Left lung (tissue), 4 donors: ENCODE measurements at regions not wholly inside any gene's neighbourhood (a gene's known extent, or its start where the extent isn't known, plus 50 kb on each side); places are given as distances from the start of the nearest gene placed in this dataset.
A peak's percentile ranks its signal among the peaks of the same experiment; 100 is the strongest.

Experiments used
- ATAC-seq: fragments of 200-7000 bp; cut with Tn5 transposase; one replicate; pipeline ENCODE4 v1.9.1; 2020; ENCODE audit warnings: moderate library complexity
- DNase-seq, 4 donors: peaks; one replicate each; pipeline ENCODE4 v3.0.0-alpha.2; 2013 to 2020
- H3K27ac ChIP-seq, 2 donors: fragments of 200-600 bp; sonication (generic) in 1 of 2; one replicate each; pipeline versions ENCODE4 v1.5.0 to v1.8.0; 2020 to 2021
- H3K27me3 ChIP-seq, 2 donors: fragments of 200-600 bp; sonication (generic) in 1 of 2; one replicate each; pipeline versions ENCODE4 v1.5.0 to v1.8.0; 2020 to 2021
- H3K36me3 ChIP-seq, 2 donors: fragments of 200-600 bp; sonication (generic) in 1 of 2; one replicate each; pipeline versions ENCODE4 v1.5.0 to v1.8.0; 2020 to 2021
- H3K4me1 ChIP-seq, 2 donors: fragments of 200-600 bp; one replicate each; pipeline ENCODE4 v1.8.0; 2021
- H3K4me3 ChIP-seq, 2 donors: fragments of 200-600 bp; sonication (generic) in 1 of 2; one replicate each; pipeline versions ENCODE4 v1.5.0 to v1.8.0; 2020 to 2021; ENCODE audit warnings: mild to moderate bottlenecking in 1 of 2
- H3K9me3 ChIP-seq, 2 donors: fragments of 200-600 bp; sonication (generic) in 1 of 2; one replicate each; pipeline versions ENCODE4 v1.5.0 to v1.8.0; 2020 to 2021
- CTCF ChIP-seq, 2 donors: fragments of 200-600 bp; sonication (generic) in 1 of 2; IDR thresholded peaks; one replicate each; pipeline versions ENCODE4 v1.5.0 to v1.8.0; 2021; ENCODE audit warnings: antibody characterized with exemption in 2 of 2
- intact Hi-C, 2 donors: fragments of 100-400 bp; cut with DNase I; formaldehyde crosslinking; loops; one replicate each; pipeline versions ENCODE4 v1.11.2 to v1.14.2; 2022
- donor health status: DM: no; HTN: yes; CAD: no.
- donor health status: DM: no; HTN: no; CAD: no.

- TF ChIP-seq CTCF (IDR thresholded peaks at IDR 0.05): no peak
- H3K27me3 ChIP-seq: no peaks in the 10 kb centered on the region
- intact Hi-C loops: no loop called here
- no peaks in the 10 kb centered on the region for H3K4me1 ChIP-seq
- no peak overlapping the region for H3K27ac ChIP-seq
- no peak overlapping the region for H3K4me3 ChIP-seq
- DNase-seq (no peak), ATAC-seq (no peak)
- H3K9me3 ChIP-seq: no peaks in the 10 kb centered on the region
- H3K36me3 ChIP-seq: no peaks in the 10 kb centered on the region
These were observed 90.6 kb upstream of the ST6GAL2 start for GRCh38 chr2:106976548-106976947.

- Histone ChIP-seq H3K27me3 (no peaks in the 10 kb centered on the region), H3K4me3 (no peak overlapping the region), H3K9me3 (no peaks in the 10 kb centered on the region), H3K36me3 (no peaks in the 10 kb centered on the region), H3K27ac (no peak overlapping the region), H3K4me1 (no peaks in the 10 kb centered on the region)
- TF ChIP-seq CTCF (IDR thresholded peaks at IDR 0.05): no peak
- ATAC-seq (no peak), DNase-seq (peak in 2 of 4 donors; percentile 52 to 69)
- intact Hi-C loops: no loop called here
These were observed 91.8 kb upstream of the ST6GAL2 start for GRCh38 chr2:106977717-106978116.

DNA sequence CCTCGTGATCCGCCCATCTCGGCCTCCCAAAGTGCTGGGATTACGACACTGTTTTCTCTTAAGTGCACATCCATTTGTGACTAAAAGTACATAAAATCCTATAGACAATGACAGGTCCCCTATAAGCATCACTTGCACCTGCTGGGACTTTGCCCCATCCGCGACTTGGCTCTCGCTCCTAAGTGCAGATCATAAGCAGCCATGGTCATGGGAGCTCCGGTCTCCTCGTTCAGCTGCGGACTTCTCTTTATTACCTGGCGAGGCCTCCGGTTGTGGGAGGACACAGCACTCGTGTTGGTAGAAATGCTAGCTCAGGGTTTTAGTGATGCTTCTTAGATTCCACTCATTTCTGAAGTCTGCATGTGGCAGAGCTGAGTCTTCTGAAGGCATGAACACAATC is 92.7 kb upstream of the ST6GAL2 start:
- no peak for ATAC-seq

DNA sequence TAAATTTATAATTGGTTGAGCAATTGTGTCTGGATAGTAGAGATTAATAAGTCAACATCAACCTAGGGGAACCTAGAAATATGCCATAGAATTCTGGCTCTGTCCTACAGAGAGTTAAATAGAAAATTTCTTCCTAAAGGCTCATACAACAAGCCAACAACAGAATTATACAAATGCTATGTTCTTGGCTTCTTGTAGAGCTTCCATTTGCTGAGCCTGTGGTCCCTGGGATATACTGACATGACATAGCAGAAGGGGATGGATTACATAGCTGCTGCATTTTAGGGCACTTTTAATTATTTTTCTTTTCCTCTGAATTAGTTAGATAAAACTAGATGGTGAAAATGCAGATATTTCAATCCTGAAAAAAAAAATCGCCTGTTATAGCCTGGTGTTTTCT is 95.5 kb upstream of the ST6GAL2 start:
- TF ChIP-seq CTCF (IDR thresholded peaks at IDR 0.05): no peak
- H3K27ac ChIP-seq: no peak overlapping the region
- no peaks in the 10 kb centered on the region for H3K9me3 ChIP-seq
- no peak overlapping the region for H3K4me3 ChIP-seq
- no peak for DNase-seq
- H3K4me1 ChIP-seq: no peaks in the 10 kb centered on the region
- H3K36me3 ChIP-seq: no peaks in the 10 kb centered on the region
- intact Hi-C loops: no loop called here
- H3K27me3 ChIP-seq: no peaks in the 10 kb centered on the region
- ATAC-seq: no peak

More for the DNA sequence above, 92.7 kb upstream of the ST6GAL2 start:
- H3K9me3 ChIP-seq: no peaks in the 10 kb centered on the region
- no peak overlapping the region for H3K4me3 ChIP-seq
- no peaks in the 10 kb centered on the region for H3K4me1 ChIP-seq
- no peaks in the 10 kb centered on the region for H3K27me3 ChIP-seq
- no peak for DNase-seq
- no peak overlapping the region for H3K27ac ChIP-seq
- no peaks in the 10 kb centered on the region for H3K36me3 ChIP-seq
- TF ChIP-seq CTCF (IDR thresholded peaks at IDR 0.05): no peak
- intact Hi-C loops: no loop called here

DNA sequence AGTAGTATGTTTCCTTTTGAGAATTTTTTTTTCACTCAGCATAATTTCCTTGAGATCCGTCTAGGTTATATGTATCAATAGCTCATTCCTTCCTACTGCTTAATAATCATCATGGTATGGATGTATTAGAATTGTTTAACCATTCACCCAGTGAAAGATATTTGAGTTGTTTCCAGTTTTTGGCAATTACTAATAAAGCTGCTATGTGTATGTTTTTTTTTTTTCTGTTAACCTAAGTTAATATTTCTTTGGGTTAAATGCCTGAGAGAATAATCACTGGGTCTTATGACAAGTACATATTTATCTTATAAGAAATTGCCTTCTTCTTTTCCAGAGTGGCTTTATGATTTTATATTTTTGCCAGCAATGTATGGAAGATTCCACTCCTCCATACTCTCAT is 96.4 kb upstream of the ST6GAL2 start:
- Histone ChIP-seq H3K4me3 (no peak overlapping the region), H3K36me3 (no peaks in the 10 kb centered on the region), H3K27me3 (no peaks in the 10 kb centered on the region), H3K9me3 (no peaks in the 10 kb centered on the region), H3K27ac (no peak overlapping the region), H3K4me1 (no peaks in the 10 kb centered on the region)
- no peak for DNase-seq
- TF ChIP-seq CTCF (IDR thresholded peaks at IDR 0.05): no peak
- intact Hi-C loops: no loop called here
- ATAC-seq: no peak
